ENCODE measurements at regions not wholly inside any gene's neighbourhood (a gene's known extent, or its start where the extent isn't known, plus 50 kb on each side); places are given as distances from the start of the nearest gene placed in this dataset.

DNA sequence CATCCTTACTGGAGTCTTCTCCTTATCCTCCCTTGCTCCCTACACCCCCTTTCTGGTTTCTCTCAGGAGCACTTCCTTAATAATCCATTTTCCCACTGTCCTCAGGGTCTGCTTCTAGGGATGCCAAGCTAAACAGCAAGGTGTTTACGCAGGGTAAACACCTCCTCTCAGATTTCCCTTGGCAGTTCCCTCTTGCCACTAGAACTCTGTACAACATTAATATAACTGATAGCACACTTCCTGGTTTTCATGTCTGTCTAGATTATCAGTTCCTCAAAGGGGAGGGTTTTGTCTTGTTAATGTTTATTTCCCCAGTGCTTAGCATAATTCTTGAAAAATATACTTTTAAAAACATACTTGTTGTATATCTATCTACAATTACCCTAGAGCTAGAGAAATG is 118.0 kb upstream of the SLC24A5 start:
- H3K27me3 ChIP-seq (ENCODE audit: low read depth): peaks cover 6% of the 10 kb centered on the region
- no peak for TF ChIP-seq CTCF (IDR thresholded peaks at IDR 0.05; ENCODE audit: borderline replicate concordance)
- no peaks in the 10 kb centered on the region for H3K9me3 ChIP-seq (replicated peaks)
- no peak for DNase-seq
- intact Hi-C loops (cut with micrococcal nuclease): no loop called here
- no peak overlapping the region for H3K4me3 ChIP-seq
- H3K4me1 ChIP-seq: no peaks in the 10 kb centered on the region
- no peak overlapping the region for H3K27ac ChIP-seq (replicated peaks)
- no peaks in the 10 kb centered on the region for H3K36me3 ChIP-seq

- Histone ChIP-seq H3K4me1 (no peaks in the 10 kb centered on the region), H3K27me3 (ENCODE audit: low read depth) (peaks cover 6% of the 10 kb centered on the region), H3K27ac (replicated peaks) (no peak overlapping the region), H3K9me3 (replicated peaks) (no peaks in the 10 kb centered on the region), H3K4me3 (no peak overlapping the region), H3K36me3 (no peaks in the 10 kb centered on the region)
- no peak for TF ChIP-seq CTCF (IDR thresholded peaks at IDR 0.05; ENCODE audit: borderline replicate concordance)
- no peak for DNase-seq
- intact Hi-C loops (cut with micrococcal nuclease): no loop called here
Measured at GRCh38 chr15:48003441-48003840, 117.3 kb upstream of the SLC24A5 start.

GRCh38 chr15:48005077-48005476 is 115.7 kb upstream of the SLC24A5 start:
- Histone ChIP-seq H3K4me3 (no peak overlapping the region), H3K9me3 (replicated peaks) (no peaks in the 10 kb centered on the region), H3K27ac (replicated peaks) (no peak overlapping the region), H3K4me1 (no peaks in the 10 kb centered on the region), H3K36me3 (no peaks in the 10 kb centered on the region), H3K27me3 (ENCODE audit: low read depth) (peaks cover 6% of the 10 kb centered on the region)
- TF ChIP-seq CTCF (IDR thresholded peaks at IDR 0.05; ENCODE audit: borderline replicate concordance): no peak
- intact Hi-C loops (cut with micrococcal nuclease): no loop called here
- DNase-seq: no peak

GRCh38 chr15:48006031-48006511 is 114.7 kb upstream of the SLC24A5 start:
- H3K4me1 ChIP-seq: no peaks in the 10 kb centered on the region
- no peak overlapping the region for H3K4me3 ChIP-seq
- no peaks in the 10 kb centered on the region for H3K36me3 ChIP-seq
- H3K27ac ChIP-seq (replicated peaks): no peak overlapping the region
- DNase-seq: no peak
- no peaks in the 10 kb centered on the region for H3K27me3 ChIP-seq (ENCODE audit: low read depth)
- no peak for TF ChIP-seq CTCF (IDR thresholded peaks at IDR 0.05; ENCODE audit: borderline replicate concordance)
- no peaks in the 10 kb centered on the region for H3K9me3 ChIP-seq (replicated peaks)
- intact Hi-C loops (cut with micrococcal nuclease): no loop called here

GRCh38 chr15:48010316-48010715 is 110.5 kb upstream of the SLC24A5 start:
- H3K27ac ChIP-seq (replicated peaks): no peak overlapping the region
- intact Hi-C loops (cut with micrococcal nuclease): no loop called here
- H3K36me3 ChIP-seq: no peaks in the 10 kb centered on the region
- DNase-seq: no peak
- H3K4me1 ChIP-seq: no peaks in the 10 kb centered on the region
- no peaks in the 10 kb centered on the region for H3K27me3 ChIP-seq (ENCODE audit: low read depth)
- no peak overlapping the region for H3K4me3 ChIP-seq
- no peaks in the 10 kb centered on the region for H3K9me3 ChIP-seq (replicated peaks)
- no peak for TF ChIP-seq CTCF (IDR thresholded peaks at IDR 0.05; ENCODE audit: borderline replicate concordance)

DNA sequence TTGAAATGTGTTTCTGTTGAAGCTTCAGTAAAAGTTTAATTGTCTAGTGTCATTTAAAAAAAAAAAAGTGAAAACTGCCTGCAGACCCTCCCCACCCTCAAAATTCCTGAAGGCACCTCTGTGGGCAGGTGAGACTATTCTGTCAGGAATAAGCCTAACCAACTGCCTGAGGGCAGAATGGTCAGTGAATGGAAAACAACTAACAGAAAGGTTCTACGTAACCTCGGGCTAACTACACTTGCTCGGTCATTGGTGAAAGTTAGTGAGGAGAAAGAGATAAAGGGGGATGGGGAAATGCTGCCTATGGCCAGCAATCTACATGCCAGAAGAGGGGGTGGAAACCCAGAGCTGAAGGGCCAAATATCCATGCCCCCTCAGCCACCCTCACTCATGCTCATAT is 108.6 kb upstream of the SLC24A5 start:
- H3K4me3 ChIP-seq: no peak overlapping the region
- no peaks in the 10 kb centered on the region for H3K9me3 ChIP-seq (replicated peaks)
- H3K4me1 ChIP-seq: no peaks in the 10 kb centered on the region
- no peaks in the 10 kb centered on the region for H3K36me3 ChIP-seq
- no peak for TF ChIP-seq CTCF (IDR thresholded peaks at IDR 0.05; ENCODE audit: borderline replicate concordance)
- DNase-seq: no peak
- H3K27ac ChIP-seq (replicated peaks): no peak overlapping the region
- no peaks in the 10 kb centered on the region for H3K27me3 ChIP-seq (ENCODE audit: low read depth)
- intact Hi-C loops (cut with micrococcal nuclease): no loop called here

All from left ventricle myocardium inferior (tissue), 1 donor.